ENCODE measurements at regions not wholly inside any gene's neighbourhood (a gene's known extent, or its start where the extent isn't known, plus 50 kb on each side); places are given as distances from the start of the nearest gene placed in this dataset.

DNA sequence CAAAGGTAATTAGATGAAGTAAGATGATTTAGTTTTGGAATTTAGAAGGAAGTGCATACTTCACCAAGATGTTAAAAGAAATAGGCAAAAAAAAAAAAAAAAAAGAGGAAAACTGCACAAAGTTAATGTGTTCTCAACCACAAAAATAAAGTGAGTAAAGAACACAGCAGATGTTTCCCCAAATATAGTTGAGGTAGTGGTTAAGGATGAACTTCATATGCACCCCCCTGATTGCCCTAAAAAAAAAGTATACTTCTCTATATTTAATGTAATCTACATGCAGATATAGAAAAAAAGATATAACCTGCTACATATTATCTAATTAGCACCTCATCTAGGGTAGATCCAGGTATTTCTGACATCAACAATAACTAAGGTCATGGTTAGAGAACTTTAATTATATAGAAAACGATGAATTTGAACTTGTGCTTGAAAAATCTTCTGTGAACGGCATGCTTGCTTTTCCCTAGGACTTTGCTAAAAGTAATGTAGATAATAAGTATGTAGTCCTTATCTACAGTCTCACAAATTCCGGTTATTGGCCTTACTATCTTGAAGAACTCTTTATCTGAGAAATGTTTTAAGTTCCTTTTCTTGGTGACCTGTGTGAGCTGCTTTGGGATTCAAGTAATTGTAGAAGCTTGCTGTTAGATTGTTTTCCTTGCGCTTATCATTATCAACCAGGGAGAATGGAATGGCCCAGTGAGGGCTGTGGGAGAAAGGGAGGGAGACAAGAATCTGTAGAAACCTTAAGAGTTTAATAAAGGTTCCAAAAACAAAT, 70.1 kb upstream of the LRRC7 start:
- Histone ChIP-seq H3K4me3 (ENCODE audit: low read length) (peak overlapping the region; percentile 41), H3K27me3 (ENCODE audit: control insufficient read depth, insufficient read depth, low read length, poor library complexity, severe bottlenecking) (no peaks in the 10 kb centered on the region), H3K4me1 (ENCODE audit: control insufficient read depth, insufficient read depth, low read length) (peaks cover 15% of the 10 kb centered on the region), H3K9me3 (ENCODE audit: control insufficient read depth, low read length) (no peaks in the 10 kb centered on the region), H3K9ac (ENCODE audit: extremely low read depth, low read length, poor library complexity, severe bottlenecking) (no peak overlapping the region), H3K27ac (ENCODE audit: low read depth, low read length) (no peak overlapping the region), H3K36me3 (ENCODE audit: control insufficient read depth, insufficient read depth, low read length) (no peaks in the 10 kb centered on the region)
- TF ChIP-seq, protein P1, sequence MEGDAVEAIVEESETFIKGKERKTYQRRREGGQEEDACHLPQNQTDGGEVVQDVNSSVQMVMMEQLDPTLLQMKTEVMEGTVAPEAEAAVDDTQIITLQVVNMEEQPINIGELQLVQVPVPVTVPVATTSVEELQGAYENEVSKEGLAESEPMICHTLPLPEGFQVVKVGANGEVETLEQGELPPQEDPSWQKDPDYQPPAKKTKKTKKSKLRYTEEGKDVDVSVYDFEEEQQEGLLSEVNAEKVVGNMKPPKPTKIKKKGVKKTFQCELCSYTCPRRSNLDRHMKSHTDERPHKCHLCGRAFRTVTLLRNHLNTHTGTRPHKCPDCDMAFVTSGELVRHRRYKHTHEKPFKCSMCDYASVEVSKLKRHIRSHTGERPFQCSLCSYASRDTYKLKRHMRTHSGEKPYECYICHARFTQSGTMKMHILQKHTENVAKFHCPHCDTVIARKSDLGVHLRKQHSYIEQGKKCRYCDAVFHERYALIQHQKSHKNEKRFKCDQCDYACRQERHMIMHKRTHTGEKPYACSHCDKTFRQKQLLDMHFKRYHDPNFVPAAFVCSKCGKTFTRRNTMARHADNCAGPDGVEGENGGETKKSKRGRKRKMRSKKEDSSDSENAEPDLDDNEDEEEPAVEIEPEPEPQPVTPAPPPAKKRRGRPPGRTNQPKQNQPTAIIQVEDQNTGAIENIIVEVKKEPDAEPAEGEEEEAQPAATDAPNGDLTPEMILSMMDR (conservative IDR thresholded peaks at IDR 0.05): no peak
- H3K36me3 Mint-ChIP-seq (ENCODE audit: low read depth): no peaks in the 10 kb centered on the region
- peak overlapping the region; percentile 11 for H3K27ac Mint-ChIP-seq
- H3K27me3 Mint-ChIP-seq (ENCODE audit: insufficient read depth): no peaks in the 10 kb centered on the region
- no peak for DNase-seq
- peaks cover 24% of the 10 kb centered on the region for H3K4me1 Mint-ChIP-seq
- no peaks in the 10 kb centered on the region for H3K9me3 Mint-ChIP-seq
- no peak overlapping the region for H3K4me3 Mint-ChIP-seq
- WGBS, 2 experiments (ENCODE audit: insufficient coverage in 1 of 2, insufficient read length in 1 of 2): 51 to 83% methylated on average over 1 to 4 of the region's 4 CpGs

DNA sequence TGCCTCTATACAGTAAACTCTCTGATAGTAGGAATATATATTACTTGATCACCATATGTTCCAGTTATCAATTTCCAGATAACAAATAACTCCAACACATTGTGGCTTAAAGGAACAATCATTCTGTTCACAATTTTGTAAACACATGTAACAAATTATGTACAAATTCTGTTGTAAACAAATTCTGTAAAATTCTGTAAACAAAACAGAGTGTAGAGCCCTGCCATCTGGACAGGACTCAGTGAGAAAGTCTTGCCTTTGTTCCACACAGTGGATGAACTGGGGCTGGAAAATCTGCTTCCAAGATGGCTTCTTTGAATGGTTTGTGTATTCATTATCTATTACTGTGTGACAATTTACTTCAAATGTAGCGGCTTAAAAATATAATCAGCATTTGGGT, 69.0 kb upstream of the LRRC7 start:
- Histone ChIP-seq H3K4me3 (ENCODE audit: low read length) (peak overlapping the region; percentile 34), H3K4me1 (ENCODE audit: control insufficient read depth, insufficient read depth, low read length) (peaks cover 15% of the 10 kb centered on the region), H3K36me3 (ENCODE audit: control insufficient read depth, insufficient read depth, low read length) (no peaks in the 10 kb centered on the region), H3K27ac (ENCODE audit: low read depth, low read length) (no peak overlapping the region), H3K9ac (ENCODE audit: extremely low read depth, low read length, poor library complexity, severe bottlenecking) (no peak overlapping the region), H3K9me3 (ENCODE audit: control insufficient read depth, low read length) (no peaks in the 10 kb centered on the region), H3K27me3 (ENCODE audit: control insufficient read depth, insufficient read depth, low read length, poor library complexity, severe bottlenecking) (no peaks in the 10 kb centered on the region)
- Mint-ChIP-seq H3K9me3 (no peaks in the 10 kb centered on the region), H3K36me3 (ENCODE audit: low read depth) (no peaks in the 10 kb centered on the region), H3K4me3 (no peak overlapping the region), H3K4me1 (peaks cover 24% of the 10 kb centered on the region), H3K27ac (no peak overlapping the region), H3K27me3 (ENCODE audit: insufficient read depth) (no peaks in the 10 kb centered on the region)
- DNase-seq: no peak
- TF ChIP-seq, protein P1 (conservative IDR thresholded peaks at IDR 0.05): no peak
- WGBS, 2 experiments (ENCODE audit: insufficient coverage in 1 of 2, insufficient read length in 1 of 2): 80% methylated on average over 1 of the region's 1 CpG; no CpG with 5 or more reads in 1 of the 2 experiments

DNA sequence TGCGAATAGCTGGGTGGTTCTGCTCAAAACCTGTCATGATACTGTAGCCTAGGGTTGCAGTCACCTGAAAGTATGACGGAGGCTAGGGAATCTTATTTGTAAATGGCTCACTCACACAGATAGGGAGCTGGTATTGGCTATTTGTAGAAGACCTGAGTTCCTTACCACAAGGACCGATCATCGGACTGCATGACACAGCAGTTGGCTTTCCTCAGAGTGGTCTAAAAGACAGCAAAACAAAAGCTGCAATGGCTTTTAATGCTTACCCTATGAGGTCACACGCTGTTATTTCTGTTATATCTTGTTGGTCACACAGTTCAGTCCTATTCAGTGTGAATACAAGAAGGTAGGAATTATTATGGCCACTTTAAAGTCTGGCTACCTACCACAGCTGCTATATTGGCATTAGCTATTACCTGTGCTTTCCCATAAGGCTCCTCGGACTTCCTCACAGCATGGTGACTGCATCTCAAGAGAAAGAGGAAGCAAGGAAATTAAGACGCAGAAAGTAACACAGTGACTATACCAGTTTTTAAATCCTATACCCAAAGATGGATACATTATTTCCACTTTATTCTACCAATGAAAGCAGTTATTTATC, 68.4 kb upstream of the LRRC7 start:
- peak overlapping the region; percentile 34 for H3K4me3 ChIP-seq (ENCODE audit: low read length)
- H3K27me3 ChIP-seq (ENCODE audit: control insufficient read depth, insufficient read depth, low read length, poor library complexity, severe bottlenecking): no peaks in the 10 kb centered on the region
- H3K36me3 ChIP-seq (ENCODE audit: control insufficient read depth, insufficient read depth, low read length): no peaks in the 10 kb centered on the region
- Mint-ChIP-seq H3K36me3 (ENCODE audit: low read depth) (no peaks in the 10 kb centered on the region), H3K4me1 (peaks cover 24% of the 10 kb centered on the region), H3K9me3 (no peaks in the 10 kb centered on the region), H3K4me3 (no peak overlapping the region), H3K27me3 (ENCODE audit: insufficient read depth) (no peaks in the 10 kb centered on the region), H3K27ac (no peak overlapping the region)
- no peak overlapping the region for H3K27ac ChIP-seq (ENCODE audit: low read depth, low read length)
- no peak overlapping the region for H3K9ac ChIP-seq (ENCODE audit: extremely low read depth, low read length, poor library complexity, severe bottlenecking)
- H3K4me1 ChIP-seq (ENCODE audit: control insufficient read depth, insufficient read depth, low read length): peaks cover 15% of the 10 kb centered on the region
- TF ChIP-seq, protein P1 (conservative IDR thresholded peaks at IDR 0.05): no peak
- DNase-seq: no peak
- 95 to 100% methylated on average over 4 to 7 of the region's 7 CpGs for WGBS, 2 experiments (ENCODE audit: insufficient coverage in 1 of 2, insufficient read length in 1 of 2)
- no peaks in the 10 kb centered on the region for H3K9me3 ChIP-seq (ENCODE audit: control insufficient read depth, low read length)

Measured in endodermal cell (in vitro differentiated cells).